Stimulated activated CD4-positive, alpha-beta T cell treated with anti-CD3 and anti-CD28 coated beads, Interleukin-4, amount 100 ng/mL, for 4 hours (primary cell): ENCODE measurements at regions not wholly inside any gene's neighbourhood (a gene's known extent, or its start where the extent isn't known, plus 50 kb on each side); places are given as distances from the start of the nearest gene placed in this dataset.
"Not testable (repeated sequence)": the region's sequence is repeated elsewhere in the genome, so short reads cannot be mapped to it uniquely, and the experiment has no call there.

Experiments used
- DNase-seq, 2 experiments: peaks; one replicate each; pipeline ENCODE4 v3.0.0-alpha.2; 2020

DNA sequence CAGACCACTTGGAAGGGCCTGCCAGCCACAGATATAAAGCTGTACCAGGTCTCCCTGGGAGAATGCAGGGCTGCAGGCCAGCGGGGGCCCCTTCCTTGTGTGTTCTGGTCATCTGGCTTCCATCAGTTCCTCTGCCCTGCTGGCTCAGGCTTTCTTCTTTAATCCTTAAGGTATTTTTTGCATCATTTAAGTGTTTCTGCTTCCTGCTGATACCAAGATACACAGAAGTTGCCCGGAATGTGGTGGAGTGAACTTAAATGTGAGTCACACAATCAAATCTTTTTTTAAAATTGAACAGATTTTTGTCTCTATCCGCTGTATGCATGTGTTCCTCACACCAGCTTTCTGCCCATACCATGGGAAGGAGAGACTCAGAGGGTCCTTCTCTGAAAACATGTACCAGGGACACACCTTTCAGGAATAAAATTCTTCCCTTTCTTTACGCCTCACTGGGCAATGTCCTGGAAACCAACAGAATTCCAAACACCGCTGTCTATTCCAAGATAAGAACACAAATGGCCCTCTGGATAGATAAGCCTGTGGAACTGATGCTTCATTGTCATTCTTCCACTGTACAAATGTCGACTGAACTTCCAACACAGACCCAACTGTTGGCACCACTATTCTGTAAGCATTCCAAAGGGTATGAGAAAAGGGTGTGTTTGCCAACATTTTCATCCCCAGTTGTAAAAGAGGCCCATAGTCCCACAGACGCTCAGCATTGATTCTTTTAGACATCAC, 206.2 kb upstream of the MYLIP start:
- no peak for DNase-seq

- no peak for DNase-seq
These were observed 207.6 kb upstream of the MYLIP start for GRCh38 chr6:15921243-15921642.

DNA sequence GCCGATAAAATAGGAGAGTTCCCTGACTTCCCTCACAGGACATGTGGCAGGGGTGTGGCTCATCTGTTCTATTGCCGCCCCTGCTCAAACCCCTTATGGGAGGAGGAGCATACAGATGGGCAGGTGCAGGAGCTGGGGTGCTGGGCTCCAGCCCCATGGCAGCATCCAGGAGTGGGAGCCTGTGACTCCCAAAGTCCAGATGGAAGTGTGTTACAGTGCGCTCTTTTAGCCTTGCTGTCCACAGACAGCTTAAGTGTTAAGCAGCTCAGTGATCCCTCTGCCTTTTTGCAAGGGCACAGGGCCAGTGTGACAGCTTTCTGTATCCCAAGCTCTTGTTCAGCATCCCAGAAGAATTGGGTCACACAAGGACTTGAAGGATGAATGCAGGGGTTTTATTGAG, 212.3 kb upstream of the MYLIP start:
- no peak for DNase-seq

DNA sequence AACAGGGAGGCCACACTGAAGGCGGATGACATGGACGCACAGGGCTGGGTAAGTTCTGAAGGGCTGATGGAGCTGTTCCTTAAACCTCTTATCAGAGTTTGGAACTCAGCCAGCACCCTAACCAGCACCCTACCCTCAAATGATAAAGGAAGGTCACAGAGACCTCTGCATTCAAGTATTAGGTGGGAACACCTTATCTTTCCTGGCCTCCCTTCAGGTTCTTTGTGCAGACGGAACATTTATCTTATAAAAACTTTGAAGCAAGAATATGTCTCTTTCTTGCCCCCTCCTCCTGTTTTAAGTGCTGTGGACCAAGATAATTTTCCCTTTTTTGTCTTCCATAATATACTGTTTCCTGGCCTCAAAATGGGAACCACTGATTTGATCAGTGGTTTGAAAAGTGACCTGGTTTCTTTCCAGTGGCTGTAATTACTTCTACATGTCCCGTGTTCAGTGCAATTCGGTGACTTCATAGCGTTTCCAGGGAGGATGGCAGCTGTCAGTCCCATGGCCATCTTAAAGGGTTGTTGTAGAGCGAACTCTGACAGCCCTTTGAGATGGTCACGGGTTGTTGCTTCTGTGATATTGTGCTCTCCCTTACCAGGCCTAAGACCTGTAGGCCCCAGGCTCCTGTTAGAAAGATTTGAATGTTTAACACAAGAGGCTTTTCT, 213.2 kb upstream of the MYLIP start:
- no peak for DNase-seq

DNA sequence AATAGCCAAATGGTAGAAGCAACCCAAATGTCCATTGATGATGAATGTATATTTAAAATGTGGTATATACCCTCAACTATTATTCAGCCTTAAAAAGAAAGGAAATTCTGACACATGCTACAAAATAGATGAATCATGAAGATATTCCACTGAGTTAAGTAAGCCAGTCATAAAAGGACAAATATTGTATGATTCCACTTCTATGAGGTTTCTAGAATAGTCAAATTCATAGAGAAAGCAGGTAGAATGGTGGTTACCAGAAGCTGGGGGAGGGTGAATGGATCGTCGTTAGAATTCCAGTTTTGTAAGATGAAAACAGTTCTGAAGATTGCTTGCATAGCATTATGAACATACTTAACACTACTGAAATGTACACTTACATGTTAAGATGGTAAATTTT, 214.3 kb upstream of the MYLIP start:
- no peak for DNase-seq

- no peak for DNase-seq
These were observed 215.3 kb upstream of the MYLIP start for GRCh38 chr6:15913573-15913972.

GRCh38 chr6:15912505-15913400, 216.1 kb upstream of the MYLIP start:
- DNase-seq: no peak

DNA sequence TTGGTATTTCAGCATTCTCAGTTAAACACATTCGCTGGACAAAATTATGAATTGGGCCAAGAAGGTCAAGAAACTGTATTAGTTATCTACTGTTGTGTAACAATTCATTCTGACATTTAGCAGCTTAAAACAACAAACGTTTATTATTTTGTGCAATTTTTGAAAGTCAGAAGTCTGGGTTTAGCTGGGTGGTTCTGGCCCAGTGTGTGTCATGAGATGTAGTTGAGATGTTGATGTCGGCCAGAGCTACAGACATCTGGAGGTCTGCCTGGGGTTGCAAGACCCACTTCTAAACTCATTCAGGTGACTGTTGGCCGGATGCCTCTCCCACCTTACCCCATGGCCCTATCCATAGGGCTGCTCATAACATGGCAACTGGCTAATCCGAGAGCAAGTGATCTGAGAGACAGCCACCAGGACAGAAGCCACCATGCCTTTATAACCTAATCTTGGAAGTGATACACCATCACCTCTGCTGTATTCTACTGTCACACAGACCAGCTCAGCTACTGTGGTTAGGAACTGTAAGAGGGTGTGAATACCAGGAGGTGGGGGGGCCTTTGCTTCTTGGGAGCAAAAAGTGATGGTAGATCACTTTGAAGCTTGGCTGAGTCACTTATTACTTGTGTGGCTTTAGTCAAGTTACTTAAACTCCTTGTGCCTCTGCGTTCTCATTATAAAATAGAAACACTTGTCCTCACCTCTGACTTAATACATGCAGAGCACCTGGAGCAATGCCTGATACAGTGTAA, 217.0 kb upstream of the MYLIP start:
- DNase-seq: peak in 1 of 2 experiments; percentile 2

- no peak for DNase-seq
These were observed 219.4 kb upstream of the MYLIP start for GRCh38 chr6:15909290-15910070.

DNA sequence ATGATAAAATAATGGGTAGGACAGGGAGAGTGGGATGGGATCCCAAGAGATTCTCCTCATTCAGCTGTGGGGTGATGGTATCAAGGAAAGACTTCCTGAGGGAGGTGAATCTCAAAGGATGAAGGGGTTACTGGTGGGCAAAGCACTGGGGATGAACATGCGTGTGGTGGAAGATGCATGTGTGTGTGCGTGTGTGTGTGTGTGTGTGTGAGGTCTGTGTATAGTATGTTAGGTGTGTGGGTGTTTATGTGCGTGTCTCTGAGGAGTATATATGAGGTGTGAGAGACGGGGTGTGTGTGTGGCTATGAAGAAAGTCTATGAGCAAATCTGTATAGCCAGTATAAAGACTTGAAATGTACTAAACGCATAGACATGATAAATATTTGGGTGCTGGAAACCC, 220.0 kb upstream of the MYLIP start:
- DNase-seq: no peak

- no peak for DNase-seq
These were observed 220.9 kb upstream of the MYLIP start for GRCh38 chr6:15907914-15908518.

GRCh38 chr6:15907220-15907913, 221.5 kb upstream of the MYLIP start:
- DNase-seq: not testable (repeated sequence)

GRCh38 chr6:15906420-15907016, 222.4 kb upstream of the MYLIP start:
- DNase-seq: no peak

DNA sequence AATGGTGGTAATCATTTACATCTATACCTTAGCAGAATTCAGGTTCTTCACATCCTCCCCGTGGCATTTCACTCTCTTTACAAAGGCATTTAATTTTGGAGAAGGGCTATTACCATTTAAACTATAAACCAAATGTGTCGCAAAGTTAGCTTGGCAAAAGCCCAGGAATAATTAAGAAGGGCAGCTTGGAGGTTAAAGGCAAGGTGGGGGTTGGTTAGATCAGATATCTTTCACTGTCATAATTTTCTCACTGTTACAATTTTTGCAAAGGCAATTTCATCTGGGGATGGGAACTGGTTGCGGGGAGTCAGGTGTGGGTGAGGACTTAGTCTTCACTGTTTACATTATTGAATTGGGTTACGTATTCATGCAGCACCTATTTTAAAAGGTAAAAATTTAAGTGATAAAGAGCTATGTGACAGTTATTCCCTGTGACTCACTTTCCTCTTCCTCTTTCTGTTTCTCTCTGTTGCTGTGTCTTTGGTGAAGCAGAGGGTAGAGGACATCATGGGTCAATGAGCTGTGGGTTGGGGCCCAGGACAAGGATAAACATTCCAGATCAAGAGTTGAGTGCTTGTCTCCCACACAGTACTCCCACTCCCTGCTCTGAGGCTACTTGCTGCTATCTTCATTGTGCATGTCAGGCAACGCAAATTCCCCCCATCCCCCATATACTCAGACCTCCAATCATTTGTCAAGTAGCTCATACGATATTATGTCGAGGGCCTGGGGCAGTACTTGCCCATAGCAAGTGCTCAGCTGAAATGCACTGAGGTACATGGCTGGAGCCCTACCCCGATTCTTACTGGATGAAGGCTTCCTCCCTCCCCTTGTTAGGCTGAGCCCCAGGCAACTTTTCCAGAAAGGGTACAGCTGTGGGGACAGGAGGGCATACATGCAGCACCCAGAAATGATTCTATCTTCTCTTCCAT, 223.1 kb upstream of the MYLIP start:
- DNase-seq: no peak

GRCh38 chr6:15904651-15905376, 224.1 kb upstream of the MYLIP start:
- no peak for DNase-seq

DNA sequence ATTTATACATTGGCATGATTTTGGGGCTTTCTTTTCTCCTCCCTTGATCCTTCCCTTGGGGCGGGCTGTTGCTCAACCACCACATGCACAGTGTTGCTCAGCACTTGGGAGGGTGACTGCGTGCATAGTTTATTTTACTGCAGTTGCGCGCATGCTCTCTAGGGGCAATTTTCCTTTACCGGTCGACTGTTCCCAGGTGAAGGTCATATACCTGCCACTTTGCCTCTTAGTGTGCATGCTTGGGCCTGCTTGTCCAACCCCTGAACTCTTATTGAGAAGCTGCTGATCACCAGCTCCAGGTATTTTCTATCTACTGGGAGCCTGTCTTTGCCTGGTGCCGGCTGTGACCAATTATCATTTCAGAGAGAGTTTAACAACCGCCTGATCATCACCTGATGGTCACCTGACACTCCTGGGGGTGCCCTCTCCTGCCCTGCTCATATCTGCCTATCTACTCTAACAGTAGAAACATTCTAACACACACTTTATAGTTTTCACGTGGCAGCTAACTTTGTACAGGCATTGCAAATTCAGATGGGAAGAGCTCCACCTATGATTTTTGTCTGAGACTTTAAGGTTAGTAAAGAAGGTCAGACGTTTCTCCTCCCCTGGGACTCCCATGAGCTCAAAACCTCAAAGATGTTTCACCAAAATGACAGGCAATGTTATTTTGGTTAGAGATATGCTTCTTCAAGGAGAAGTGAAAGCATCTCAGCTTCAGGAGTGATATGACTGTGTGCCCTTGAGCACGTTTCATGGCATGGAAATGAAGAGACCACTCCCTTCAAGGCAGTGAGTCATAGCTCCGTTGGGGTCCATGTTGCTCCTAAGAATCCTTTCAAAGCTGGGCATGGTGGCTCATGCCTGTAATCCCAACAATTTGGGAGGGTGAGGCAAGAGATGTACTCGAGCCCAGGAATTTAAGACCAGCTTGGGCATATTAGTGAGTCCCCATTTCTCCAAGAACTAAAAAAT, 227.5 kb upstream of the MYLIP start:
- no peak for DNase-seq

DNA sequence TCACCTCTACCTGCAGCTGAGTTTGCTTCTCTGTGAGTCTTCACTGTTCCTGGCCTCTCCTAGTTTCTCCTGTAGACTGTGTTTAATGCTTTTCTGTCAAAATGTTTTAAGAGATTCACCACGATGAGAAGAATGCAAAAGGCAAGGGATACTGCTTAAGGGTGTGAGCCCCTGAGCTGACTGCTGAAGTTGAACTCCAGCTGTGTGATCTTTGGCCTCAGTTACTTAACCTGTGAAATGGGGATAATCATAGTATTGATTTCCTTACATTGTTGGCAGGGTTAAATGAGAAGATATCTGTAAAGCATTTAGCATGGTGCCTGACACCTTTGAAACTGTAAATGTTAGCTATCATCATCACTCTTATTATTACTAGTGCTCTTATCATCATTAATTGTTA, 230.2 kb upstream of the MYLIP start:
- no peak for DNase-seq
